Activated CD4-positive, alpha-beta memory T cell treated with anti-CD3 and anti-CD28 coated beads for 36 hours (primary cell): ENCODE measurements at regions not wholly inside any gene's neighbourhood (a gene's known extent, or its start where the extent isn't known, plus 50 kb on each side); places are given as distances from the start of the nearest gene placed in this dataset.

Experiments used
- CTCF ChIA-PET: fragments of 350-600 bp; sonication (Branson Sonifier 250); formaldehyde crosslinking; loops from one replicate; lab custom pipeline; 2021; ENCODE audit warnings: antibody characterized with exemption, inconsistent platforms; lab: Charles Lee
- POLR2A ChIA-PET: fragments of 350-600 bp; sonication (Branson Sonifier 250); formaldehyde crosslinking; loops from one replicate; lab custom pipeline; 2021; ENCODE audit warnings: antibody characterized with exemption; lab: Charles Lee
- DNase-seq: peaks from one replicate; pipeline ENCODE4 v3.0.0-alpha.2; 2020
- H3K27ac Mint-ChIP-seq: one replicate; pipeline ENCODE4 v1.8.0; 2021; ENCODE audit warnings: mixed read lengths
- H3K27me3 Mint-ChIP-seq: one replicate; pipeline ENCODE4 v1.8.0; 2021; ENCODE audit warnings: mixed read lengths
- H3K36me3 Mint-ChIP-seq: one replicate; pipeline ENCODE4 v1.8.0; 2021; ENCODE audit warnings: mixed read lengths
- H3K4me1 Mint-ChIP-seq: one replicate; pipeline ENCODE4 v1.8.0; 2021; ENCODE audit warnings: low read depth, mixed read lengths
- H3K4me3 Mint-ChIP-seq: one replicate; pipeline ENCODE4 v1.8.0; 2021; ENCODE audit warnings: mild to moderate bottlenecking, mixed read lengths
- H3K9me3 Mint-ChIP-seq: one replicate; pipeline ENCODE4 v1.8.0; 2021; ENCODE audit warnings: mixed read lengths
- intact Hi-C: fragments of 100-400 bp; cut with micrococcal nuclease; formaldehyde crosslinking; loops from one replicate; pipeline ENCODE4 v1.15.1; 2023

DNA sequence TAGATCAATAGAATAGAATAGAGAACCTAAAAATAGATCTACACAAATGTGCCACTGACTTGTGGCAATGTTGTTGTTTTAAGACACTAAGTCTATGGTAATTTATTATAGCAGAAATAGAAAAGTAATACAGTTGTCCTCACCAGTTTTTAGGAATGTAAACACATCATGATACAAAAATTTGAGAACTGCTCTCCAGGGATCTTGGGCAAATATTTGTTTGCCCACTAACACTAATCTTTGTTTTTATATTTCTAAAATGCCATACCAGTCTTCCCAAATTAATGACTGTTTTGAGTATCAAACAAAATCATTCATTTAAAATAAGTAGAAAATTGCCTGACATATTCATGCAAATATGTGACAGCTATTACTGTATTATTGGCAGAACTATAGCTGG, 297.6 kb downstream of the BRINP1 start:
- intact Hi-C loops = no loop called here
- no peak for DNase-seq
- Mint-ChIP-seq H3K27ac (no peak overlapping the region), H3K36me3 (no peaks in the 10 kb centered on the region), H3K4me3 (no peak overlapping the region), H3K27me3 (no peaks in the 10 kb centered on the region), H3K4me1 (no peaks in the 10 kb centered on the region), H3K9me3 (peaks cover 8% of the 10 kb centered on the region)
- ChIA-PET CTCF (no interaction called here), POLR2A (no interaction called here)

DNA sequence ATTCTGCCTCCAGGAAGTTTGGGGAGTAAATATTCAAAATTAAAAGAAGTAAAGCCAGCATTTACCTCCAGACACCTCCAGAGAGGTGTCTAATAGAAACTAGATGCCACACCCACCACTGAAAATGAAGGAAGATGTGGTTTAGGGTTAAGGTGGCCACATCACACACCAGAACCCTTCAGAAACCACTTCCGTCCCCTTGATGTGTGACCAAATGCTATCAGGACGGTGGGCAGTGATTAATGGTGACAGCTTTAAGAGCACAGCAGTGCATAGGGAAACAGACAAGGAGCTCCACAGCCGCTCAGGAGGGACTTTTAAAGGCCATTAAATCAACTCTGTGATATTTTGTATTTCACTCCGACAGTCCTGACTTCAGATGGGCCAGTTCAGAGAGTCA, 295.2 kb downstream of the BRINP1 start:
- no peak for DNase-seq
- H3K4me1 Mint-ChIP-seq = no peaks in the 10 kb centered on the region
- intact Hi-C loops = no loop called here
- no peaks in the 10 kb centered on the region for H3K27me3 Mint-ChIP-seq
- ChIA-PET POLR2A (no interaction called here), CTCF (no interaction called here)
- no peaks in the 10 kb centered on the region for H3K36me3 Mint-ChIP-seq
- H3K27ac Mint-ChIP-seq = no peak overlapping the region
- no peak overlapping the region for H3K4me3 Mint-ChIP-seq
- peaks cover 5% of the 10 kb centered on the region for H3K9me3 Mint-ChIP-seq

DNA sequence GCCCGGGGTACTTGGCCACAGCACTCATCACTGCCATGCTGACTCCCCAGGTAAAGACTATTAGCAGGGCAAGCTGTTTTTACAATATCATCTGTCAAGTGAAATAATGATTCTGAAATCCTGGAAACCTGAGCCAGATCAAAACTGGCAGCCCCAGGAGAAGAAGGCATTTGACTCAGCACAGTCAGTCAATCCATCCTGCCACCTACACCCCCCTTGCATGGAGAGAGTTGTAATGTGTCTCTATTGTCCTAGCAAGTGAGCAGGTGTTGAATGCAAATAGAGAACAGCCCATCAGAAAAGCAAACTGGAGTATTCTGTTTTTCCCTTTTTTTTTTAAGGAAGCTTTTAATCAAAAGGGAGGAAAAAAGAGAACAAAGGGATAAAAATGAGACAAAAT, 291.2 kb downstream of the BRINP1 start:
- Mint-ChIP-seq H3K27ac (no peak overlapping the region), H3K4me1 (no peaks in the 10 kb centered on the region), H3K36me3 (no peaks in the 10 kb centered on the region), H3K9me3 (peaks cover 7% of the 10 kb centered on the region), H3K27me3 (no peaks in the 10 kb centered on the region), H3K4me3 (no peak overlapping the region)
- CTCF ChIA-PET = interaction anchor here (0.6 kb wide), 1 partner anchor 1058 kb away, joined by 3 read pairs; no protein-coding TSS in a partner anchor
- POLR2A ChIA-PET = no interaction called here
- DNase-seq = no peak
- intact Hi-C loops = no loop called here

DNA sequence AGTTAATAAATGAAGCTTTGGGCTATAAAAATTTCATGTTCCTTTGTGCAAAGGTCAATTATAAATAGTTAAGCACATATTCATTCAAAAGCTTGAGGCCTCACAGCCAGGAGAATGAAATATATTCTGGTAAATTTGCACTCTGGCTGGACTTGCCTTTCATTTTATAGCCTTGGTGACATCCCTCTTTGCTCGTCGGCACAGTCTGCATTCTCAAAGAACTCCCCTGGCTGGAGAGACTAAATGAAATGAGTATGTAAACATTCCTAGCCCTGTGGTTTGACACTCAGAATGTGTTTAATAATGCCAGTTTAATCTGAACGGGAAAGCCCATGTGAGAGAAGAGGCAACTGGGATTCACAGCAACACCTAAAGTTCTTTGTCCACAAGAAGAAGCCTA, 285.6 kb downstream of the BRINP1 start:
- Mint-ChIP-seq H3K4me3 (no peak overlapping the region), H3K27me3 (no peaks in the 10 kb centered on the region), H3K27ac (no peak overlapping the region), H3K9me3 (peaks cover 13% of the 10 kb centered on the region), H3K36me3 (no peaks in the 10 kb centered on the region), H3K4me1 (no peaks in the 10 kb centered on the region)
- POLR2A ChIA-PET = no interaction called here
- CTCF ChIA-PET = no interaction called here
- intact Hi-C loops = no loop called here
- DNase-seq = no peak

DNA sequence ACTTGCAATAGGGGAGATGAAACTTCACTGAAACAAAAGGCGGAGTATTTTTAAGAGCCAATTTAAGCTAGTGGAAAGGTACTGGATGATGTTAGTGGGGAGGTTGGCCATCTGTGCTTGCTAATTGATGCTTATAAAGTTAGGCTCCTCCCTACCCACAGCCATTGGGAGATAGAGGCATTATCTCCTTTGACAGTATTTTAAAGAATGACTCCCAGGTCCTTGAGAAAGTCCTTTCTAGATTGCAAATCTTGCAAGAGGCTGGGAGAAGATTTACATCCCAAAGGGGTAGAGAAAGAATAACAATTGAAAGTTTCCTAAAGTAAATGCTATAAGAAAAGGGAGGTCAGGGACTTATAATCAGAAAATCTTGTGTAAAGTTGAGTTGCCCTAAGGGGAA, 282.6 kb downstream of the BRINP1 start:
- ChIA-PET POLR2A (no interaction called here), CTCF (no interaction called here)
- no peak overlapping the region for H3K27ac Mint-ChIP-seq
- DNase-seq = no peak
- H3K4me1 Mint-ChIP-seq = no peaks in the 10 kb centered on the region
- intact Hi-C loops = no loop called here
- no peaks in the 10 kb centered on the region for H3K36me3 Mint-ChIP-seq
- peaks cover 11% of the 10 kb centered on the region for H3K9me3 Mint-ChIP-seq
- H3K27me3 Mint-ChIP-seq = no peaks in the 10 kb centered on the region
- no peak overlapping the region for H3K4me3 Mint-ChIP-seq

DNA sequence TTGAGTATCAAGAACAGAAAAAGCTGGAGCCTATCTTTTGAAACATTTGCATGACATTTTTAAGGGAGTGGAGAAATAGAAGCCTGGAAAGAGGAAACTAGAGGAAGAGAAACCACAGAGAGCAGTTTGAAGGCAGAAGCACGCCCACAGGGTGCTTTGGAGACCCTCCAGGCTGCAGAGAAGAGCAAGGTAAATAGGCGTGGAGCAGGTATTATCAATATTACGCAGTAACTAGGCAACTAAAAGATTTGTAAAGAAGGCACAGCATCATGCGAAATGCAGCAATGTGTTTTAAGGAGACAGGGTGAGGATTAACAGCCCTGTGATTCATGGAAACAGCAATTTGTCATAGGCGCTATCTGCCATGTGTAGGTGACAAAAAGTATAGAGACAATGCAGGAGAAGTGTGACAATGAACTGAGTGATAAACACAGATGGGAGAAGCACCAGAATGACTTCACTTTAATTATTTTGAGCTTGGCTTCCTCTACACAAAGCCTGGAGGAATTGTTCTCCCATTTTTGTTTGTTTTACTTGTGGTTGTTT, 281.2 kb downstream of the BRINP1 start:
- no peak for DNase-seq
- no peaks in the 10 kb centered on the region for H3K27me3 Mint-ChIP-seq
- peaks cover 11% of the 10 kb centered on the region for H3K9me3 Mint-ChIP-seq
- no peak overlapping the region for H3K27ac Mint-ChIP-seq
- POLR2A ChIA-PET = no interaction called here
- H3K4me3 Mint-ChIP-seq = no peak overlapping the region
- no peaks in the 10 kb centered on the region for H3K4me1 Mint-ChIP-seq
- intact Hi-C loops = no loop called here
- no peaks in the 10 kb centered on the region for H3K36me3 Mint-ChIP-seq
- CTCF ChIA-PET = no interaction called here

DNA sequence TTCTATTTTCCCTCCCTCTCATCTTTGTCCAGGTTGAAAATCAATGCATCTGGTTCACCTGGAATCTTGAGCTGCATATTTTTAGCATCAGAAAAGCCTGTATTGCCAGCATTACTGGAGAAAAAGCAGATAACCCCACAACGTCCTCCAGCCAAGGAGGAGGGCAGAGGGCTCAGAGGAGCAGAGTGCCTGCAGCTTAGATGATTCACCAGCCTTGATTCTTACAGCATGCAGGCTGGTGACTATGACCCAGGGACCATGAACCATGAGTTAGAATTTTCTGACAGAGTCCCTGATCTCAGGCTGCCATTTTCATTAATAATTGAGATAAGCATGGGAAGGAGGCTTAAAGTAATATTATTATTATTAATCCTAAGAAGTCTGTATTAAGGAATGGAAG, 278.2 kb downstream of the BRINP1 start:
- intact Hi-C loops = no loop called here
- peaks cover 3% of the 10 kb centered on the region for H3K9me3 Mint-ChIP-seq
- no peaks in the 10 kb centered on the region for H3K36me3 Mint-ChIP-seq
- ChIA-PET POLR2A (no interaction called here), CTCF (interaction anchor here (0.6 kb wide), 1 partner anchor 438 kb away, joined by 3 read pairs; no protein-coding TSS in a partner anchor)
- no peak overlapping the region for H3K27ac Mint-ChIP-seq
- no peak for DNase-seq
- no peaks in the 10 kb centered on the region for H3K27me3 Mint-ChIP-seq
- no peaks in the 10 kb centered on the region for H3K4me1 Mint-ChIP-seq
- no peak overlapping the region for H3K4me3 Mint-ChIP-seq

DNA sequence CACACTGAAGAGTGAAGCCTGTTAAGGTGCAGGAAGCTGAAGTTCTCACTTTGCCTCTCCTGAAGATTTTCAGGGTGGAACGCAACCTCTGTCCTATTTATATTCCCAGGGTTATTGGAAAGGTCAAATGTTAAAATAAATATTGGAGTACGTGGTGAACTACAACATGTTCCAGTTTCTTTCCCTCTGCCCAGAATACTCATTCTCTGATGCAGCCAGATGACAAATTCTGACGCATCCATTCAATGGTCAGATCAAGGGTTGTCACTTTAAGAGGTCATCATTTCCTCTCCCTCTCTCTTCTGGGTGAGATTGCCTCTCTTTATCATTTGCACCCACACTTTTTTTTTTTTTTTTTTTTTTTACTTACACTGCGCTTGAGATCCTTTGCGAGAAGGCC, 277.1 kb downstream of the BRINP1 start:
- ChIA-PET POLR2A (no interaction called here), CTCF (no interaction called here)
- no peaks in the 10 kb centered on the region for H3K27me3 Mint-ChIP-seq
- H3K4me1 Mint-ChIP-seq = no peaks in the 10 kb centered on the region
- H3K9me3 Mint-ChIP-seq = no peaks in the 10 kb centered on the region
- H3K27ac Mint-ChIP-seq = no peak overlapping the region
- H3K36me3 Mint-ChIP-seq = no peaks in the 10 kb centered on the region
- H3K4me3 Mint-ChIP-seq = no peak overlapping the region
- intact Hi-C loops = no loop called here
- DNase-seq = no peak

DNA sequence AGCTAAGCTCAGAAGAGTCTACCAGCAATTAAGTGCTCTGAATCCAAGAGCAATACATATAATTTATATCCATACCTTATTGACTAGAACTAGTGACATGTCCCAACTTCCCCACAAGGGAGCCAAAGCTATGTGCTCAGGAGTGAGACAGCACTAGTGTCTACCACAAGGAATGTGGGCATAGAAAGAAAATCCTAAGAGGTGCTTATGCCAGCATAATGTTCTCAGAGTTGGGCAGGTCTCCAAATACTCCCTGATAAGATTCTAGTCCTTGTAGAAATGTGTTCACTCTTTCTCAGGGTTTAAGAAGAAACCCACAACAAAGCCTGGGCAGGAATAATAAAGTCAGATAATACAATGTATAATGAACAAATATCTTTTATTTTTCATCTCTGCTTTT, 275.1 kb downstream of the BRINP1 start:
- POLR2A ChIA-PET = no interaction called here
- CTCF ChIA-PET = no interaction called here
- H3K27ac Mint-ChIP-seq = no peak overlapping the region
- no peaks in the 10 kb centered on the region for H3K36me3 Mint-ChIP-seq
- H3K9me3 Mint-ChIP-seq = no peaks in the 10 kb centered on the region
- H3K4me3 Mint-ChIP-seq = no peak overlapping the region
- intact Hi-C loops = no loop called here
- no peaks in the 10 kb centered on the region for H3K27me3 Mint-ChIP-seq
- DNase-seq = no peak
- H3K4me1 Mint-ChIP-seq = no peaks in the 10 kb centered on the region

DNA sequence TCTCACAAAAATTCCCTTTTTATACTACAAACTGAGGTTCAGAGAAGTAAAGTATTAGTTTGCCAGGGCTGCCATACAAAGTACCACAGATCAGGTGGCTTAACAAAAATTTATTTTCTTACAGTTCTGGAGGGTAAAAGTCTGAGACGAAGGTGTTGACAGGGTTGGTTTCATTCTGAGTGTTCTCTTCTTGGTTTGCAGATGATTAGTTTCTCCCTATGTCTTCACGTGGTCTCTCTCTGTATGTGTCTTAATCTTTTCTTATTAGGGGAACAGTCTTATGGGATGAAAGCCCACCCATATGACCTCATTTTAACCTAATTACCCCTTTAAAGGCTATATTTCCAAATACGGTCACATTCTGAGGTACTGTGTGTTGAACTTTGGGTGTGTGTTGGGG, 274.2 kb downstream of the BRINP1 start:
- POLR2A ChIA-PET = no interaction called here
- Mint-ChIP-seq H3K27me3 (no peaks in the 10 kb centered on the region), H3K27ac (no peak overlapping the region), H3K9me3 (no peaks in the 10 kb centered on the region), H3K4me3 (no peak overlapping the region), H3K4me1 (no peaks in the 10 kb centered on the region), H3K36me3 (no peaks in the 10 kb centered on the region)
- CTCF ChIA-PET = no interaction called here
- DNase-seq = no peak
- intact Hi-C loops = no loop called here

DNA sequence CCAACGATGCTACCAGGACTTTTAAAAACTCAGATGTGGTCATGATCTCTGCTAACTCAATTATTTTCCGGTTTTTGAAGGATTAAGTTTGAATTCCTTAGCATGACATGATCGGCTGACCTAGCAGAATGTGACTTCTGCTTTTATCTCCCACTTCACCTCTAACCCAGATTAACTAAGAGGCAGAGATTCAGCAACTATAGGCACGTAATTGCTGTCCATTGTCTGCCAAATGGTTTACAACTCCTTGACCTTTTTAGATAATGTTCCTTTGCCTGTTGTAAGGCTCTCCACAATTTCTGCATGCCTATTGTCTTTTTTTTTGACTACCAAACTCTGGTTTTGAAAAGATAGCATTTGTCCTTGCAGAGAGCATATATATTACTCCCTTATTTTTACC, 268.2 kb downstream of the BRINP1 start:
- intact Hi-C loops = no loop called here
- ChIA-PET CTCF (no interaction called here), POLR2A (no interaction called here)
- no peak for DNase-seq
- H3K27ac Mint-ChIP-seq = no peak overlapping the region
- no peaks in the 10 kb centered on the region for H3K36me3 Mint-ChIP-seq
- H3K4me1 Mint-ChIP-seq = no peaks in the 10 kb centered on the region
- H3K9me3 Mint-ChIP-seq = no peaks in the 10 kb centered on the region
- no peak overlapping the region for H3K4me3 Mint-ChIP-seq
- H3K27me3 Mint-ChIP-seq = no peaks in the 10 kb centered on the region

DNA sequence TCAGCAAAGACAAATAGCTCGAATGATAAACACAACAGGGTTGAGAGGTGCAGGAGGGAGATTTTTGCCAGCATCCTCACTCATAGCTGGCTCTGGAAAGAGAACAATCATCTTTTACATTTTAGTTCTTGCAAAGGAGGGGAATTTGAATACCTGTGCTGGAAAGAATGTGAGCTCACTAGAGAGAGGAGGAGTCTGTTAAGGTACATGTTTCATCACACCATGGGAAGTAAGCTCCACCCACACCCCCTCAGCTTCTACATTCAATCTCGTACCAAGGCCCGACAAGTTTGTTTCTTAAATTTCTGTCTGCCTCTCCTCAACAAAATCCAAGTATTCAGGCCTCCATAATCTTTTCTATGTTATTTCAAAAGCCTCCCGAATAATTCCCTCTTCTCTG, 254.6 kb downstream of the BRINP1 start:
- H3K4me1 Mint-ChIP-seq = no peaks in the 10 kb centered on the region
- no peak overlapping the region for H3K4me3 Mint-ChIP-seq
- no peaks in the 10 kb centered on the region for H3K27me3 Mint-ChIP-seq
- CTCF ChIA-PET = no interaction called here
- no peak for DNase-seq
- no peak overlapping the region for H3K27ac Mint-ChIP-seq
- H3K36me3 Mint-ChIP-seq = no peaks in the 10 kb centered on the region
- H3K9me3 Mint-ChIP-seq = peaks cover 8% of the 10 kb centered on the region
- intact Hi-C loops = no loop called here
- POLR2A ChIA-PET = no interaction called here
